Tibial artery (tissue), 4 donors: ENCODE measurements at regions not wholly inside any gene's neighbourhood (a gene's known extent, or its start where the extent isn't known, plus 50 kb on each side); places are given as distances from the start of the nearest gene placed in this dataset.

Source experiments
- DNase-seq, 2 donors: peaks; one replicate each; pipeline ENCODE4 v3.0.0-alpha.2; 2019
- H3K27ac ChIP-seq, 2 donors: fragments of 200-600 bp; sonication (generic) in 1 of 2; 1 replicate in 1 of 2; 2 replicates in 1 of 2; pipeline ENCODE4 v1.5.1; 2018 to 2019; ENCODE audit warnings: mild to moderate bottlenecking in 1 of 2
- H3K27me3 ChIP-seq, 2 donors: fragments of 200-600 bp; sonication (generic) in 1 of 2; one replicate each; pipeline versions ENCODE4 v1.5.1 to v1.6.0; 2016 to 2019
- H3K36me3 ChIP-seq, 3 donors: fragments of 200-600 bp; sonication (generic) in 2 of 3; one replicate each; pipeline ENCODE4 v1.5.1; 2016 to 2019; ENCODE audit warnings: mild to moderate bottlenecking in 2 of 3
- H3K4me1 ChIP-seq, 4 donors: fragments of 200-600 bp; sonication (generic) in 2 of 4; 1 replicate in 3 of 4; 2 replicates in 1 of 4; pipeline ENCODE4 v1.5.1; 2016 to 2019
- H3K4me3 ChIP-seq, 2 donors: fragments of 200-600 bp; sonication (generic) in 1 of 2; 1 replicate in 1 of 2; 2 replicates in 1 of 2; pipeline ENCODE4 v1.5.1; 2018 to 2019; ENCODE audit warnings: mild to moderate bottlenecking in 2 of 2
- H3K9me3 ChIP-seq, 3 donors: fragments of 200-600 bp; sonication (generic) in 1 of 3; one replicate each; pipeline ENCODE4 v1.5.1; 2016 to 2019
- intact Hi-C: fragments of 100-400 bp; cut with DNase I; formaldehyde crosslinking; loops from one replicate; pipeline ENCODE4 v1.15.0; 2023; ENCODE audit warnings: low total_unique reads
- TF ChIP-seq, protein P1 (sequence below), 2 experiments: fragments of 200-600 bp in 1 of 2; fragments of 450-650 bp in 1 of 2; IDR thresholded peaks; one replicate each; pipeline ENCODE4 v1.5.1; 2017 to 2019; ENCODE audit warnings: antibody characterized with exemption in 2 of 2, mild to moderate bottlenecking in 1 of 2, moderate library complexity in 1 of 2

DNA sequence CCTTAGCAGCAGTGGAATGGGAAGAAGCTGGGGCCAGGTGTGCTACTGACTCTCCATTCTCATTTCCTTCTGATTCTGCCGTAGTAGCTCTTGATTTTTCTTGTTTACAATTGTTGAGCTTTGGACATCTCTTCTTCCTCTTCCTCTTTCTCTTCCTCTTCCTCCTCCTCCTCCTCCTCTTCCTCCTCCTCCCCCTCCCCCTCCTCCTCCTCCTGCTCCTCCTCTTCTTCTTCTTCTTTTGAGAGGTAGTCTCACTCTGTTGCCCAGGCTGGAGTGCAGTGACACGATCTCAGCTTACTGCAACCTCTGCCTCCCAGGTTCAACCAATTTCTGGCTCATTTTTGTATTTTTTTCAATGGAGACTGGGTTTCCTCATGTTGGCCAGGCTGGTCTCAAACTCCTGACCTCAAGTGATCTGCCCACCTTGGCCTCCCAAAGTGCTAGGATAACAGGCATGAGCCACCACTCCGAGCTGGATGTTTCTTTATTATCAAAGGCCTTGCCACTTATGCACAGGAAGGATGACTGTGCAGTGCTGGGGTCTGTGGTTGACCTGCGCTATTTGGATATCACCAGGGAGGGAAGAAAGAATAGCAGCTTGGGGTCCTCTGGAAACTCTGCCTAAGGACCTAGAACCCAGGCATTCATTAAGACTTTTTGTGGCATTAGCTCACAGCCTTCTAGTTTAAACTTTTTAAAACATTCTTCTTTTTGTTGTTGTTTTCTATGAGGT lies 127.8 kb upstream of the KCNJ16 start:
- Histone ChIP-seq H3K27ac (no peak overlapping the region), H3K27me3 (no peaks in the 10 kb centered on the region), H3K36me3 (no peaks in the 10 kb centered on the region), H3K4me3 (no peak overlapping the region), H3K4me1 (peaks cover 0 to 3% (median 0%) of the 10 kb centered on the region in 4 donors), H3K9me3 (no peaks in the 10 kb centered on the region)
- TF ChIP-seq, protein P1, sequence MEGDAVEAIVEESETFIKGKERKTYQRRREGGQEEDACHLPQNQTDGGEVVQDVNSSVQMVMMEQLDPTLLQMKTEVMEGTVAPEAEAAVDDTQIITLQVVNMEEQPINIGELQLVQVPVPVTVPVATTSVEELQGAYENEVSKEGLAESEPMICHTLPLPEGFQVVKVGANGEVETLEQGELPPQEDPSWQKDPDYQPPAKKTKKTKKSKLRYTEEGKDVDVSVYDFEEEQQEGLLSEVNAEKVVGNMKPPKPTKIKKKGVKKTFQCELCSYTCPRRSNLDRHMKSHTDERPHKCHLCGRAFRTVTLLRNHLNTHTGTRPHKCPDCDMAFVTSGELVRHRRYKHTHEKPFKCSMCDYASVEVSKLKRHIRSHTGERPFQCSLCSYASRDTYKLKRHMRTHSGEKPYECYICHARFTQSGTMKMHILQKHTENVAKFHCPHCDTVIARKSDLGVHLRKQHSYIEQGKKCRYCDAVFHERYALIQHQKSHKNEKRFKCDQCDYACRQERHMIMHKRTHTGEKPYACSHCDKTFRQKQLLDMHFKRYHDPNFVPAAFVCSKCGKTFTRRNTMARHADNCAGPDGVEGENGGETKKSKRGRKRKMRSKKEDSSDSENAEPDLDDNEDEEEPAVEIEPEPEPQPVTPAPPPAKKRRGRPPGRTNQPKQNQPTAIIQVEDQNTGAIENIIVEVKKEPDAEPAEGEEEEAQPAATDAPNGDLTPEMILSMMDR (IDR thresholded peaks at IDR 0.05), result no peak
- DNase-seq, result no peak
- intact Hi-C loops, result no loop called here

DNA sequence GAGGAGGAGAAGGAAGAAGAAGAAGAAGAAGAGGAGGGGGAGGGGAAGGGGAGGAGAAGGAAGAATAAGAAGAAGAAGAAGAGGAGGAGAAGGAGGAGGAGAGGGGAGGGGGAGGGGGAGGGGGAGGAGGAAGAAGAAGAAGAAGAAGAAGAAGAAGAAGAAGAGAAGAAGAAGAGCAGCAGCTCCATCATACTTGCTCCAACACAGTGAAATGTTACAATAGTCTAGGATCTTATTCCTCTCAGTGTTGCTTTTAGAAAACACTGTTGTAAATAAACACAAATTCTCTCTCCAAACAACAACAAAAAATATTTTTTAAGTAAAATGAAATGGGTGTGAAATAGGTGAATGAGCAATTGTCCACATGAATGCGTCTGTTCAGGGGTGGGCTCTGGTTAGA lies 126.6 kb upstream of the KCNJ16 start:
- H3K9me3 ChIP-seq, result no peaks in the 10 kb centered on the region
- intact Hi-C loops, result no loop called here

DNA sequence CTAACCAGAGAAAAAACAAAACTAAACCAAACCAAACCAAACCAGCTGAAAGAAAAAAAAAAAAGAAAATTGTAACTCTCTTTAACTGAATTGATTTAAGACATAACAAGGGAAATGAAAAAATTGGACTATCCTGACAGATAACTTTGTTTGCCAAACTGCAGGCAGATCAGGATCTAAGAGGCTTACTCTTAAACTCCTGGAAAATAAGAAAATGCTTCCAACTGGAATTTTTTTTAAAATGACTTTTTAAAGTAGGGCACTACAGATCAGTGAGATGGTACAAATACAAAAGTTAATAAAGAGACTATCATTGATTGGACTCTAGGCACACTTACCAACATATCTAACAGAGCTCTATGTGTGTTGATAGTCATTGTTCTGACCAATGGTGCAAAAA lies 125.5 kb upstream of the KCNJ16 start:
- Histone ChIP-seq H3K4me1 (peaks cover 0 to 3% (median 0%) of the 10 kb centered on the region in 4 donors), H3K9me3 (no peaks in the 10 kb centered on the region), H3K36me3 (no peaks in the 10 kb centered on the region), H3K27me3 (no peaks in the 10 kb centered on the region), H3K27ac (no peak overlapping the region), H3K4me3 (no peak overlapping the region)
- TF ChIP-seq, protein P1 (IDR thresholded peaks at IDR 0.05), result no peak
- intact Hi-C loops, result no loop called here
- no peak for DNase-seq

More for the DNA sequence above, 126.6 kb upstream of the KCNJ16 start:
- DNase-seq, result no peak
- TF ChIP-seq, protein P1 (IDR thresholded peaks at IDR 0.05), result no peak
- Histone ChIP-seq H3K27ac (no peak overlapping the region), H3K4me1 (peaks cover 0 to 3% (median 0%) of the 10 kb centered on the region in 4 donors), H3K36me3 (no peaks in the 10 kb centered on the region), H3K27me3 (no peaks in the 10 kb centered on the region), H3K4me3 (no peak overlapping the region)

DNA sequence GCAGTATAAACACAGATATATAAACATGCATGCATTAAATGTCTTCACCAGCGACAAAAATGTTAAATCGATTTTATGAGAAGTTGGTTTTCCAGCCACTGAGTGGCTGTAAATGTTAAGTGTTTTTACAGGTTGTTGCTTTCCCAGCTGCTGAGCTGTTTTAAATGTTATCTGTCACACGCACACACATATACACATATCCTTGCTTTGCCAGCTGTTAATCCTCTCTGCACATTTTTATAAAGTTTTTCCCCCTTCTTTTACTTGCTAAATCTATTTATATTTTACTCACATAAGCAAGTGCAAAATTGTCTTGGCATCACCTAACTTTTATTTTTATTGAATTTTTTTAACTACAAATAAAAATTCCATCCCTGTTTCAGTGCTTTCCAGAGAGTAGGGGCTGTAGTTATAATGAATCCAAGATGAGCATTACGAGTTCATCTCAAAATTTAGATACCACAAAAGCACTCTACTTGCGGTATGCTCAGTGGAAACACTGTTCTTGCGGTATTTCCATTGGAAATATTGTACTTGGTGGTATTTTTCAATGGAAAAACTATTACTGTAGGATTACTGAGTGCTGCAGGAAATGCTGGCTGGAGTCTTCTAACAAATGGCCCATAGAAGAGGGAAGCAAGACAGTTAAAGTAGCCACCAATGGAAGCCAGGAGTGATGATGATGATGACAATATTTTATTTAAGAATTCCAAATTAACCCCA lies 124.9 kb upstream of the KCNJ16 start:
- no peak for DNase-seq
- H3K36me3 ChIP-seq, result no peaks in the 10 kb centered on the region
- H3K9me3 ChIP-seq, result no peaks in the 10 kb centered on the region
- H3K27me3 ChIP-seq, result no peaks in the 10 kb centered on the region
- no peak overlapping the region for H3K27ac ChIP-seq
- H3K4me1 ChIP-seq, result peaks cover 0 to 3% (median 0%) of the 10 kb centered on the region in 4 donors
- TF ChIP-seq, protein P1 (IDR thresholded peaks at IDR 0.05), result no peak
- intact Hi-C loops, result no loop called here
- no peak overlapping the region for H3K4me3 ChIP-seq

DNA sequence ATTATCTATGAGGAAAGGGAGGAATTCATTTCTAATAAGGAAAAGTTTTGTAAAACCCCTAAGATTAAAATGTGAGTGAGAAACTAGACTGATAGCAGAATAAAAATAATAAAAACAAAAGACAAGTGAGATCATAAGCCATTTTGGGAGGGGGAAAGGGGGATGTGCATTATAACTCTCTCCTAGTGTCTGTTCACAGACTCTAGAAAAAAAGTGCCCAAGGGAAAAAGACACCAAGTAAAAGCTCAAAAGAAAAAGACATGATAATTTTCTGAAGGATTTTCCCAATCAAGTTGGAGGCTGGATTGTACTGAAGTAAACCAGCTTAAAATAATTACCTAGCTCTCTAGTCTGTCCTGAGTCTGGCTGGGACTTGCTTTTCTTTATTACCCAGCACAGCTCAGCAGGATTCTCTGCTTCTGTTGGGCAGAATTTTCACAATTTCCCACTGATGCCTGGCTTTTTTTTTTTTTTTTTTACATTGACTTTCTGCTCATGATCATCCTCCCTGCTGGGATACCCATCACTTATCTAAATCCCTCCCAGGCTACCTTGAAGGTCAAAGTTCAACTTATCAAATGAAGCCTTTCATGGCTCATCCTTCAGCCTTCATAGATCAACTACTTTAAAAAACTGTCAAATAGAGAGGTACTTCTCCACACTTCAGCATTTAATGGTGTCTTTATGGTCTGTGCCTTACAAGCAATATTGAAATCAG lies 124.2 kb upstream of the KCNJ16 start:
- intact Hi-C loops, result no loop called here
- no peaks in the 10 kb centered on the region for H3K27me3 ChIP-seq
- H3K27ac ChIP-seq, result no peak overlapping the region
- no peaks in the 10 kb centered on the region for H3K36me3 ChIP-seq
- no peak overlapping the region for H3K4me3 ChIP-seq
- TF ChIP-seq, protein P1 (IDR thresholded peaks at IDR 0.05), result no peak
- no peaks in the 10 kb centered on the region for H3K9me3 ChIP-seq
- H3K4me1 ChIP-seq, result peaks cover 0 to 1% (median 0%) of the 10 kb centered on the region in 4 donors
- no peak for DNase-seq
